Ovary (tissue), 3 donors: ENCODE measurements at regions not wholly inside any gene's neighbourhood (a gene's known extent, or its start where the extent isn't known, plus 50 kb on each side); places are given as distances from the start of the nearest gene placed in this dataset.

Source experiments
- POLR2A ChIP-seq: fragments of 450-650 bp; IDR thresholded peaks from one replicate; pipeline ENCODE4 v1.6.1; 2017; ENCODE audit warnings: antibody characterized with exemption, mild to moderate bottlenecking, moderate library complexity
- TF ChIP-seq, protein P1 (sequence below), 3 donors: fragments of 450-650 bp in 2 of 3; fragments of 200-600 bp in 1 of 3; IDR thresholded peaks; one replicate each; pipeline versions ENCODE4 v1.5.1 to v1.8.0; 2016 to 2022; ENCODE audit warnings: antibody characterized with exemption in 3 of 3, mild to moderate bottlenecking in 1 of 3
- donor health status: DM: no; HTN: no; CAD: no.

DNA sequence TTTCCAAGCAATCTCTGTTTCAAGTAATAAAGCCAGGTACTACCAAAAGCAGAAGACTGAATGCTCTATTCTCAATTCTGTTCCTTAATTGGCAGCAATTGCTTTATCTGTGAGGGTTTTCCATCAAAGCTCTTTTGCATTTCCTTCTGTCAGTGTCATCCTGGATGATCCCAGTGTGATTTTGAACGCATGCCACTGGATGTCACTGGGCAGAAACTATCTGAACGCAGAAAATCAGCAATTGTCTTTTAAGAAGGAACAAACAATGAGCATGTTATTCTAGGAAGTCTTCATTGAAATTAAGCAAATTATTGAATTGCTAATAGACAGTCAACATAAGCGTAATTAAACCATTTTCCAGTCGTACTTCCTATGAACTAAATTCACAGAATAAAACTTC is 259.0 kb upstream of the REG3G start:
- no peak for TF ChIP-seq POLR2A
- TF ChIP-seq, protein P1, sequence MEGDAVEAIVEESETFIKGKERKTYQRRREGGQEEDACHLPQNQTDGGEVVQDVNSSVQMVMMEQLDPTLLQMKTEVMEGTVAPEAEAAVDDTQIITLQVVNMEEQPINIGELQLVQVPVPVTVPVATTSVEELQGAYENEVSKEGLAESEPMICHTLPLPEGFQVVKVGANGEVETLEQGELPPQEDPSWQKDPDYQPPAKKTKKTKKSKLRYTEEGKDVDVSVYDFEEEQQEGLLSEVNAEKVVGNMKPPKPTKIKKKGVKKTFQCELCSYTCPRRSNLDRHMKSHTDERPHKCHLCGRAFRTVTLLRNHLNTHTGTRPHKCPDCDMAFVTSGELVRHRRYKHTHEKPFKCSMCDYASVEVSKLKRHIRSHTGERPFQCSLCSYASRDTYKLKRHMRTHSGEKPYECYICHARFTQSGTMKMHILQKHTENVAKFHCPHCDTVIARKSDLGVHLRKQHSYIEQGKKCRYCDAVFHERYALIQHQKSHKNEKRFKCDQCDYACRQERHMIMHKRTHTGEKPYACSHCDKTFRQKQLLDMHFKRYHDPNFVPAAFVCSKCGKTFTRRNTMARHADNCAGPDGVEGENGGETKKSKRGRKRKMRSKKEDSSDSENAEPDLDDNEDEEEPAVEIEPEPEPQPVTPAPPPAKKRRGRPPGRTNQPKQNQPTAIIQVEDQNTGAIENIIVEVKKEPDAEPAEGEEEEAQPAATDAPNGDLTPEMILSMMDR (IDR thresholded peaks at IDR 0.05), result no peak
